AG04450 (cell line): ENCODE measurements at regions not wholly inside any gene's neighbourhood (a gene's known extent, or its start where the extent isn't known, plus 50 kb on each side); places are given as distances from the start of the nearest gene placed in this dataset.

Source experiments
- CTCF ChIA-PET: fragments of 300-600, 350-600 bp; formaldehyde crosslinking; extraction: SDS; loops from one replicate; lab custom pipeline; 2022; ENCODE audit warnings: antibody characterized with exemption, inconsistent platforms; lab: Charles Lee
- POLR2A ChIA-PET: fragments of 350-600 bp; formaldehyde crosslinking; extraction: SDS; loops from one replicate; lab custom pipeline; 2021; ENCODE audit warnings: antibody characterized with exemption, inconsistent platforms; lab: Yijun Ruan, JAX
- DNase-seq: peaks from one replicate; pipeline ENCODE4 v3.0.0-alpha.2; 2011; ENCODE audit warnings: low read depth, low spot score
- H3K27ac ChIP-seq: one replicate; pipeline ENCODE4 v1.5.1; 2012; ENCODE audit warnings: low read depth, low read length, control low read depth
- H3K27me3 ChIP-seq: one replicate; pipeline ENCODE4 v1.6.0; 2012; ENCODE audit warnings: low read length; ENCODE audit not compliant: control insufficient read depth, insufficient read depth
- H3K4me3 ChIP-seq: 2 replicates; pipeline ENCODE4 v1.5.1; 2011; ENCODE audit warnings: mild to moderate bottlenecking, low read depth, low read length, control low read depth
- H3K9me3 ChIP-seq: 2 replicates; pipeline ENCODE4 v1.5.1; 2012; ENCODE audit warnings: low read length; ENCODE audit not compliant: control insufficient read depth, insufficient read depth
- TF ChIP-seq, protein P1 (sequence below): IDR thresholded peaks from 2 replicates; pipeline ENCODE4 v1.5.1; 2011; ENCODE audit warnings: low read depth, low read length, control low read depth, inconsistent platforms

- no peak overlapping the region for H3K27ac ChIP-seq
- no peaks in the 10 kb centered on the region for H3K27me3 ChIP-seq
- POLR2A ChIA-PET: no interaction called here
- H3K9me3 ChIP-seq: peaks cover 2% of the 10 kb centered on the region; the same call in 1 of the 2 replicates
- TF ChIP-seq, protein P1, sequence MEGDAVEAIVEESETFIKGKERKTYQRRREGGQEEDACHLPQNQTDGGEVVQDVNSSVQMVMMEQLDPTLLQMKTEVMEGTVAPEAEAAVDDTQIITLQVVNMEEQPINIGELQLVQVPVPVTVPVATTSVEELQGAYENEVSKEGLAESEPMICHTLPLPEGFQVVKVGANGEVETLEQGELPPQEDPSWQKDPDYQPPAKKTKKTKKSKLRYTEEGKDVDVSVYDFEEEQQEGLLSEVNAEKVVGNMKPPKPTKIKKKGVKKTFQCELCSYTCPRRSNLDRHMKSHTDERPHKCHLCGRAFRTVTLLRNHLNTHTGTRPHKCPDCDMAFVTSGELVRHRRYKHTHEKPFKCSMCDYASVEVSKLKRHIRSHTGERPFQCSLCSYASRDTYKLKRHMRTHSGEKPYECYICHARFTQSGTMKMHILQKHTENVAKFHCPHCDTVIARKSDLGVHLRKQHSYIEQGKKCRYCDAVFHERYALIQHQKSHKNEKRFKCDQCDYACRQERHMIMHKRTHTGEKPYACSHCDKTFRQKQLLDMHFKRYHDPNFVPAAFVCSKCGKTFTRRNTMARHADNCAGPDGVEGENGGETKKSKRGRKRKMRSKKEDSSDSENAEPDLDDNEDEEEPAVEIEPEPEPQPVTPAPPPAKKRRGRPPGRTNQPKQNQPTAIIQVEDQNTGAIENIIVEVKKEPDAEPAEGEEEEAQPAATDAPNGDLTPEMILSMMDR: no peak
- no peak for DNase-seq
- CTCF ChIA-PET: no interaction called here
- no peak overlapping the region for H3K4me3 ChIP-seq
These were observed 211.8 kb upstream of the PKN2 start for GRCh38 chr1:88472298-88472697.

GRCh38 chr1:88472714-88473113 is 211.4 kb upstream of the PKN2 start:
- DNase-seq: no peak
- no peaks in the 10 kb centered on the region for H3K27me3 ChIP-seq
- H3K4me3 ChIP-seq: no peak overlapping the region
- TF ChIP-seq, protein P1: no peak
- ChIA-PET POLR2A (no interaction called here), CTCF (no interaction called here)
- no peaks in the 10 kb centered on the region for H3K9me3 ChIP-seq
- no peak overlapping the region for H3K27ac ChIP-seq

DNA sequence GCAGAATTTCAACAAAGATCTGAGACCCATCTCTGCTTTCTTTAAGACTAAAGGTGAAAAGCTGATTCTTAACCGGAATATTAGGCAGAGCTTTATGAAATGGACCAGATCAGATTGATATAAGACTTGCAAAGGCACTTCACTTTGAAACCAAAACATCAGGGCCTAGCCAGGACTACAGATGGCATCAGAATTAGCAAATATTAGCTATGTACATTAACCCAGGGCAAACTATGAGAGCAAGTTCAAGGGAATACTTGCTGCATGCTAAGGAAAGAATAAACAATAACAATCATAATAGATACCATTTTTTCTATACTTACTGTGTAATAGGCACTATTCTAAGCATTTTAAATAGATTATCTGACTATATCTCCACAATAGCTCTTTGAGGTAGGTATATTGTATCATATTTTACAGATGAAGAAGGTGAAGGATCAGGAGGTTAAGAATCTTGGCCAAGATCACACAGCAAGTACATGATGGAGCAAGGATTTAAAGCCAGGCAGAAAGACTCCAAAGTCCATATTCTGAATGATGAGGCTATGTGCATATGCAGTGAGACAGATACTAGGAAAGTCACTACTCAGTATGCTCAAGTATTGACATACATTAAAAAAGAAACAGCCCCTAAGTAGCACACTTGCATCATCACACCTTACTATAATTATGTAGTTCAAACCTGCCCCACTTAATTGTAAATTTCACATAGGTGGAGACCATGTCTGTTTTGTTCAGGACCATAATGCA is 209.3 kb upstream of the PKN2 start:
- Histone ChIP-seq H3K27me3 (no peaks in the 10 kb centered on the region), H3K4me3 (no peak overlapping the region), H3K9me3 (no peaks in the 10 kb centered on the region), H3K27ac (no peak overlapping the region)
- TF ChIP-seq, protein P1: no peak
- ChIA-PET CTCF (no interaction called here), POLR2A (no interaction called here)
- DNase-seq: no peak

DNA sequence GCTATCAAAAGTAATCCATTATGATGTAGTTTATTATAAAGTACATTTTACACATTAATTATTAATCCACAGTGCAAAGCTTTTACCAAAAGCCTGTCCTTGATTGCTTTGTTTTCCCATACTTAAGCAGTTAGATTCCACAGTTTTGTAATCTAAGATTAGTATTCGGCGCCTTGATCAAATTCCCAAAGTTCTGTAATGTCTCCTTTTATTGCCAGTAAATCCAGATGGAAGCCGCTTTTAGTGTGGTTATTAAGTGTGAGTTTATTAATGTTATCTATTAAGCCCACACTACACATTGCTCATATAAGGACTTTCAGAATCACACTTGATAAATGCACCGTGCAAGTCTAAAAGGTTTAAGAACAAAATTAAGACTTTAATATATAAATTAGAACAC is 199.2 kb upstream of the PKN2 start:
- POLR2A ChIA-PET: no interaction called here
- CTCF ChIA-PET: no interaction called here

GRCh38 chr1:88488237-88488636 is 195.8 kb upstream of the PKN2 start:
- ChIA-PET POLR2A (no interaction called here), CTCF (no interaction called here)
- no peak overlapping the region for H3K27ac ChIP-seq
- no peaks in the 10 kb centered on the region for H3K9me3 ChIP-seq
- H3K27me3 ChIP-seq: no peaks in the 10 kb centered on the region
- no peak overlapping the region for H3K4me3 ChIP-seq
- DNase-seq: no peak
- TF ChIP-seq, protein P1: no peak

More for the DNA sequence above, 199.2 kb upstream of the PKN2 start:
- no peak for DNase-seq
- TF ChIP-seq, protein P1: no peak
- Histone ChIP-seq H3K27me3 (no peaks in the 10 kb centered on the region), H3K27ac (no peak overlapping the region), H3K4me3 (no peak overlapping the region), H3K9me3 (no peaks in the 10 kb centered on the region)
